Endothelial cell of umbilical vein (primary cell): ENCODE measurements at regions not wholly inside any gene's neighbourhood (a gene's known extent, or its start where the extent isn't known, plus 50 kb on each side); places are given as distances from the start of the nearest gene placed in this dataset.

Experiments used
- BruUV-seq: library from RNA; stranded (reverse); fragments of 400-500 nt; replicated peaks from 2 replicates; lab custom pipeline; 2021; lab: Mats Ljungman, UMichigan
- CTCF ChIA-PET: fragments of 300-600, 350-600 bp; sonication (Branson Sonifier 250); formaldehyde crosslinking; loops from one replicate; lab custom pipeline; 2021; ENCODE audit warnings: antibody characterized with exemption, inconsistent platforms; lab: Charles Lee
- POLR2A ChIA-PET: fragments of 300-600, 350-600 bp; sonication (Branson Sonifier 250); formaldehyde crosslinking; loops from one replicate; lab custom pipeline; 2021; ENCODE audit warnings: antibody characterized with exemption, inconsistent platforms; lab: Charles Lee
- DNase-seq: peaks from one replicate; pipeline ENCODE4 v3.0.0-alpha.2; 2011; ENCODE audit warnings: low read depth, low spot score
- FAIRE-seq: peaks from 2 replicates; lab custom pipeline; 2011; peaks lifted over from hg19 to GRCh38; lab: Jason Lieb, UNC
- H2AFZ ChIP-seq: 2 replicates; pipeline ENCODE4 v1.6.0; 2012; ENCODE audit warnings: low read depth, low read length, control low read depth, inconsistent platforms
- H3K27ac ChIP-seq: 2 replicates; pipeline ENCODE4 v1.5.1; 2011; ENCODE audit warnings: low read depth, mild to moderate bottlenecking, control low read depth, low read length, moderate library complexity; ENCODE audit not compliant: insufficient read depth
- H3K27me3 ChIP-seq, 2 experiments: 2 replicates each; pipeline versions ENCODE4 v1.6.0 to v1.6.1; 2011; ENCODE audit warnings: low read length in 2 of 2, mixed read lengths in 1 of 2; ENCODE audit not compliant: control insufficient read depth in 2 of 2, insufficient read depth in 2 of 2
- H3K36me3 ChIP-seq, 2 experiments: 2 replicates in 1 of 2; 3 replicates in 1 of 2; pipeline ENCODE4 v1.5.1; 2011; ENCODE audit warnings: low read length in 2 of 2, mild to moderate bottlenecking in 1 of 2, moderate library complexity in 1 of 2; ENCODE audit not compliant: control insufficient read depth in 2 of 2, insufficient read depth in 2 of 2; ENCODE audit errors: extremely low read depth in 1 of 2
- H3K4me1 ChIP-seq: 3 replicates; pipeline ENCODE4 v1.5.1; 2011; ENCODE audit warnings: mild to moderate bottlenecking, low read length; ENCODE audit not compliant: control insufficient read depth, insufficient read depth; ENCODE audit errors: extremely low read depth
- H3K4me2 ChIP-seq: 2 replicates; pipeline ENCODE4 v1.6.1; 2011; ENCODE audit warnings: low read length, control low read depth, mixed read lengths; ENCODE audit not compliant: insufficient read depth
- H3K4me3 ChIP-seq, 3 experiments: fragments of 200-600 bp in 1 of 3; sonication (generic), shearing (Covaris generic) in 1 of 3; replicated peaks in 1 of 3; 2 replicates each; pipeline ENCODE4 v1.5.1; 2011 to 2016; ENCODE audit warnings: control low read depth in 3 of 3, low read length in 3 of 3, mild to moderate bottlenecking in 2 of 3, inconsistent platforms in 1 of 3, low read depth in 1 of 3, moderate library complexity in 1 of 3; ENCODE audit not compliant: insufficient read depth in 1 of 3
- H3K79me2 ChIP-seq: 2 replicates; pipeline ENCODE4 v1.6.0; 2012; ENCODE audit warnings: low read length, inconsistent platforms; ENCODE audit not compliant: control insufficient read depth, insufficient read depth
- H3K9ac ChIP-seq: replicated peaks from 2 replicates; pipeline ENCODE3; 2011; ENCODE audit warnings: low read length, control low read depth; ENCODE audit not compliant: insufficient read depth; ENCODE audit errors: extremely low read depth
- H3K9me1 ChIP-seq: replicated peaks from 3 replicates; pipeline ENCODE4 v1.6.0; 2011; ENCODE audit warnings: mild to moderate bottlenecking, low read length; ENCODE audit not compliant: control insufficient read depth, insufficient read depth; ENCODE audit errors: extremely low read depth
- H3K9me3 ChIP-seq: replicated peaks from 2 replicates; pipeline ENCODE4 v1.5.1; 2012; ENCODE audit warnings: low read length, inconsistent platforms; ENCODE audit not compliant: control insufficient read depth, insufficient read depth
- H4K20me1 ChIP-seq: replicated peaks from 2 replicates; pipeline ENCODE3; 2011; ENCODE audit warnings: mild to moderate bottlenecking, low read length; ENCODE audit not compliant: control insufficient read depth, insufficient read depth; ENCODE audit errors: extremely low read depth
- CTCF ChIP-seq, 2 donors: IDR thresholded peaks; 1 replicate in 1 of 2; 2 replicates in 1 of 2; pipeline ENCODE4 v1.5.1; 2011; ENCODE audit warnings: low read length in 2 of 2, mild to moderate bottlenecking in 2 of 2, moderate library complexity in 2 of 2, control low read depth in 1 of 2, inconsistent platforms in 1 of 2, low read depth in 1 of 2; ENCODE audit not compliant: insufficient read depth in 1 of 2; ENCODE audit errors: extremely low read depth in 1 of 2
- EZH2 ChIP-seq: IDR thresholded peaks from 2 replicates; pipeline ENCODE4 v1.6.1; 2012; ENCODE audit warnings: borderline replicate concordance, low read depth, mild to moderate bottlenecking, moderate library complexity, low read length, inconsistent platforms; ENCODE audit not compliant: severe bottlenecking
- FOS ChIP-seq: IDR thresholded peaks from 2 replicates; pipeline ENCODE4 v1.6.1; 2011; ENCODE audit warnings: mild to moderate bottlenecking, low read length, moderate library complexity, borderline replicate concordance; ENCODE audit not compliant: insufficient read depth
- GATA2 ChIP-seq: IDR thresholded peaks from 2 replicates; pipeline ENCODE4 v1.7.0; 2011; ENCODE audit warnings: low read depth, mild to moderate bottlenecking, moderate library complexity, mixed read lengths, low read length; ENCODE audit not compliant: insufficient read length, insufficient read depth
- JUN ChIP-seq: IDR thresholded peaks from 2 replicates; pipeline ENCODE4 v1.6.1; 2011; ENCODE audit warnings: borderline replicate concordance, low read depth; ENCODE audit not compliant: insufficient read length, insufficient read depth
- MAX ChIP-seq: IDR thresholded peaks from 2 replicates; pipeline ENCODE4 v1.6.1; 2011; ENCODE audit not compliant: insufficient read depth, insufficient read length
- MYC ChIP-seq: IDR thresholded peaks from one replicate; pipeline ENCODE4 v1.6.1; 2011; ENCODE audit warnings: mild to moderate bottlenecking, low read depth, low read length
- POLR2A ChIP-seq: IDR thresholded peaks from 2 replicates; pipeline ENCODE4 v1.6.1; 2012; ENCODE audit warnings: low read depth, mild to moderate bottlenecking, control low read depth, low read length
- dilution Hi-C: fragments of 300-500 bp; cut with MboI; formaldehyde crosslinking; loops from one replicate; pipeline ENCODE4 v1.15.0; 2019; ENCODE audit warnings: low sequenced_read_pairs; ENCODE audit not compliant: extremely low pct_ligation_motif_present
- intact Hi-C: fragments of 100-400 bp; cut with micrococcal nuclease; formaldehyde crosslinking; loops from one replicate; pipeline ENCODE4 v1.10.0; 2022

GRCh38 chr17:77664097-77664729 is 294.3 kb upstream of the TNRC6C start:
- TF ChIP-seq JUN (no peak), MYC (no peak), EZH2 (no peak), CTCF (IDR thresholded peaks at IDR 0.05; ENCODE audit: extremely low read depth in 1 of 2, insufficient read depth in 1 of 2, low read depth in 1 of 2, low read length in 2 of 2) (no peak), FOS (no peak), POLR2A (no peak), GATA2 (no peak), MAX (no peak)
- no peaks in the 10 kb centered on the region for H3K4me1 ChIP-seq
- no peak overlapping the region for H3K4me2 ChIP-seq
- H3K9me1 ChIP-seq, result no peaks in the 10 kb centered on the region
- ChIA-PET POLR2A (no interaction called here), CTCF (interaction anchor here (1.2 kb wide), 1 partner anchor 12 kb away, joined by 4 read pairs; no protein-coding TSS in a partner anchor)
- dilution Hi-C loops, result no loop called here
- no peak overlapping the region for H3K9ac ChIP-seq
- H3K9me3 ChIP-seq, result no peaks in the 10 kb centered on the region
- H3K4me3 ChIP-seq, result no peak overlapping the region
- no TSS peak for BruUV-seq
- FAIRE-seq, result no peak
- intact Hi-C loops, result no loop called here
- H4K20me1 ChIP-seq, result no peaks in the 10 kb centered on the region
- H2AFZ ChIP-seq, result no peak overlapping the region
- no peak overlapping the region for H3K27ac ChIP-seq
- H3K27me3 ChIP-seq, result no peaks in the 10 kb centered on the region
- no peaks in the 10 kb centered on the region for H3K79me2 ChIP-seq
- no peaks in the 10 kb centered on the region for H3K36me3 ChIP-seq
- no peak for DNase-seq
